Muscle layer of colon (tissue), 2 donors: ENCODE measurements at regions not wholly inside any gene's neighbourhood (a gene's known extent, or its start where the extent isn't known, plus 50 kb on each side); places are given as distances from the start of the nearest gene placed in this dataset.

Experiments
- H3K27ac ChIP-seq: one replicate; pipeline ENCODE4 v1.7.0; 2013; ENCODE audit warnings: low read depth, mild to moderate bottlenecking, low read length, moderate library complexity
- H3K27me3 ChIP-seq, 2 donors: one replicate each; pipeline ENCODE4 v1.7.0; 2013; ENCODE audit warnings: low read length in 2 of 2, mild to moderate bottlenecking in 2 of 2; ENCODE audit not compliant: insufficient read depth in 2 of 2, control insufficient read depth in 1 of 2
- H3K36me3 ChIP-seq: one replicate; pipeline ENCODE4 v1.7.0; 2013; ENCODE audit warnings: mild to moderate bottlenecking, low read length; ENCODE audit not compliant: insufficient read depth
- H3K4me1 ChIP-seq: one replicate; pipeline ENCODE4 v1.7.0; 2013; ENCODE audit warnings: mild to moderate bottlenecking, low read length; ENCODE audit not compliant: insufficient read depth
- H3K4me3 ChIP-seq, 2 donors: one replicate each; pipeline ENCODE4 v1.7.0; 2013; ENCODE audit warnings: low read length in 2 of 2, low read depth in 1 of 2, mild to moderate bottlenecking in 1 of 2, moderate library complexity in 1 of 2
- H3K9ac ChIP-seq: one replicate; pipeline ENCODE4 v1.7.0; 2013; ENCODE audit warnings: low read length
- H3K9me3 ChIP-seq: one replicate; pipeline ENCODE4 v1.7.0; 2013; ENCODE audit warnings: mild to moderate bottlenecking, low read length
- donor health status: abdominal sarcoma.
- donor health status: Adenocarcinoma of cecum.

- H3K9ac ChIP-seq: no peak overlapping the region
- no peak overlapping the region for H3K4me3 ChIP-seq
- peaks cover 5% of the 10 kb centered on the region for H3K4me1 ChIP-seq
- H3K27ac ChIP-seq: no peak overlapping the region
- H3K36me3 ChIP-seq: no peaks in the 10 kb centered on the region
- H3K27me3 ChIP-seq: no peaks in the 10 kb centered on the region
- no peaks in the 10 kb centered on the region for H3K9me3 ChIP-seq
Measured at GRCh38 chr7:81210137-81211064, 291.6 kb upstream of the SEMA3C start.

DNA sequence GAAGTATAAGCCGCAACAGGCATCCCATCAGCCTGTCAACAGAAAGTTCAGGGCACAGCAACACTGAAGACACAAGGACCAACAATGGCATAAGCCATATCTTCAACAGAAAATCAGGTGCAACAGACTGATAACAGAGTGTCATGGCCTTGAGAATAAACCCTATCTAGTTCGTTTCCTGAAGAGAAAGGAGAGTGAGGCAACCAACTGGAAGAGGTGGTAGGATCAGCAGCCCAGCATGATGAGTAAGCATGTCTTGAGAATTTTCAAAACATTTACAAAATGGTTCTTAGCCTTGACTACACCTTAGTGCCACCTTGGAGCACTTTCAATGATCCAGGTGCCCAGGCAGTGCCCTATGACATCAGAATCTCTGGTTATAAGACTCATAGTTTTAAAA is 290.2 kb upstream of the SEMA3C start:
- H3K9me3 ChIP-seq: no peaks in the 10 kb centered on the region
- no peaks in the 10 kb centered on the region for H3K27me3 ChIP-seq
- no peak overlapping the region for H3K4me3 ChIP-seq
- no peaks in the 10 kb centered on the region for H3K36me3 ChIP-seq
- no peak overlapping the region for H3K9ac ChIP-seq
- H3K27ac ChIP-seq: no peak overlapping the region
- H3K4me1 ChIP-seq: peaks cover 5% of the 10 kb centered on the region

GRCh38 chr7:81207801-81208200 is 288.9 kb upstream of the SEMA3C start:
- Histone ChIP-seq H3K9me3 (no peaks in the 10 kb centered on the region), H3K4me1 (peaks cover 5% of the 10 kb centered on the region), H3K36me3 (no peaks in the 10 kb centered on the region), H3K27me3 (no peaks in the 10 kb centered on the region), H3K4me3 (no peak overlapping the region), H3K9ac (no peak overlapping the region), H3K27ac (no peak overlapping the region)

DNA sequence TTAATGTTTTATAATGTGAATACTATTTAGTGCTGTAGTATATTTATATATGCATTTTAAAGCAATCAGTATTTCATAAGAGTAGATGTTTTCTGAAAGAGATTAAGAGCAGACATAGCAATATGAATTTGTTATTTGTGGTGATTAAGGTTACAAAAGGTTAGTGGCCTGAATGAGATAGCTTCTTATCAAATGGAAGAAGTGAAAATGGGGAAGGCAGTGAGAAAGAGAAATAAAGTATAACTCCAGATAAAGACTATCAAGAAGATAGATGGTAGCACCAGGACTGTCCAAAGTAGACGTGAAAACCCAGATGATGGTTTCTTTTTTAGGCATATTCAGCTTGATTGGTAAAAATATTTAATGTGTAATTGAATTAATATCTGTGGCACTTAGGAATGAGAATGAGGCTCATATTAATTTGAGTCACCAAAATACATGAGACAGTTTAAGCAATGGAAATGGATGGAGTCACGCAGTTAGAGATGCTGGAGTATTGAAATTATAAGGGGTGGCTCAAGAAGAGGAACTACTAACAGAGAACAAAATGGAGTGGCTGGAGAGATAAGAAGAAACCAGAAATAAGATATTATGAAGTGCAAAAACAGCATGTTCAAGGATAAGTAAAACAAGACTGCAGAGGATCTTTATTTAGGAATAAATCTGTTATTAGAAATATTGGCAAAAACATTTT is 288.0 kb upstream of the SEMA3C start:
- peaks cover 5% of the 10 kb centered on the region for H3K4me1 ChIP-seq
- no peaks in the 10 kb centered on the region for H3K9me3 ChIP-seq
- H3K9ac ChIP-seq: no peak overlapping the region
- H3K36me3 ChIP-seq: no peaks in the 10 kb centered on the region
- no peak overlapping the region for H3K4me3 ChIP-seq
- no peak overlapping the region for H3K27ac ChIP-seq
- H3K27me3 ChIP-seq: no peaks in the 10 kb centered on the region

DNA sequence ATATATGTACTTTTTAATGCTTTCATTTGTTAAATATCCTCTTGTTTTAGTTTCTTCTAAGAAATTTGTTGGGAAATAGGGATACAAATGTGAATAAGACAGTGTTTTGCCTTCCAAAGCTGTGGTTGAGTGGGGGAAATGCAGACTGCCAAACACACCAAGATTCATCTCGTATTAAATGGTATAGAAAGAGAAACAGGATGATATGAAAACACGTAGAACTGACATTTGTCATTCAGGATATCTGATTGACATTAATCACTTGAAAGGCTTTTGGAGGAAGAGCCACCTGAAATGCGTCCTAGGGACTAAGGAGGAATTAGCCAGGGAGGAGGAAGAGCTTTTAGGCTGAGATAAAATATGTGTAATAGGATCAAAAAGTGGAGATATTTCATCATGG is 287.4 kb upstream of the SEMA3C start:
- Histone ChIP-seq H3K27ac (no peak overlapping the region), H3K9ac (no peak overlapping the region), H3K9me3 (no peaks in the 10 kb centered on the region), H3K27me3 (no peaks in the 10 kb centered on the region), H3K4me3 (no peak overlapping the region), H3K4me1 (peaks cover 5% of the 10 kb centered on the region), H3K36me3 (no peaks in the 10 kb centered on the region)

DNA sequence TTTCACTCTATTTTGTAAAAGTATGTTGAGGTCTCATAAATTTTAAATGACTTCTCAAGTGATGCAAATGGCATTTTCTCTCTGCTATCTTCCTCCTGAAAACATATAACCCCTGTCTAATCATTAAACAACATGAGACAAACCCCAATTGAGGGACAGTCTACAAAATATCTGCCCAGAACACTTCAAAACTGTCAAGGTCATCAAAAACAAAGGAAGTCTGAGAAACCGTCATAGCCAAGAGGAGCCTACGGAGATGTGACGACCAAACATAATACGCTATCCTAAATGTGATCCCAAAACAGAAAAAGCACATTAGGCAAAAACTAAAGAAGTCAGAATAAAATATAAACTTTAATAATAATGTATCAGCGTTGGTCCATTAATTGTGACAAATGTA is 282.3 kb upstream of the SEMA3C start:
- Histone ChIP-seq H3K9ac (no peak overlapping the region), H3K9me3 (no peaks in the 10 kb centered on the region), H3K4me1 (no peaks in the 10 kb centered on the region), H3K4me3 (no peak overlapping the region), H3K27ac (no peak overlapping the region), H3K27me3 (no peaks in the 10 kb centered on the region), H3K36me3 (no peaks in the 10 kb centered on the region)

DNA sequence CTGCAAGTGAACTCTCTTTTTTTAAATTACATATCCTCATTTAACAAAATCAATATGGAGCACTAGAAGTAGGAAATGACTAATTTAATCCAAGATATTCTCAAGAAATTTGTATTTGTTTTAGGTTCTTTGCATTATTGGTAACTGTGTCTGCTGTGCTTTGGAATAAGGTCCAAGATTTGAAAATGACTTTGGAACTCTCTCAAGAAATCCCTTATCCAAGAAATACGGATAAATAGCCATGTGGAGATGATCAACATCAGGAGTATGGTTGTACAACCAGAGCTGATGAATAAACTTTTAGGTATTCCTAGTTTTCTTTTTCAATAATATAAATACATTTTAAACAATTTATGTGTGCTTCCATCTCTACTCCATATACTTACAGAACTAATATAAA is 279.9 kb upstream of the SEMA3C start:
- H3K9me3 ChIP-seq: no peaks in the 10 kb centered on the region
- H3K4me1 ChIP-seq: no peaks in the 10 kb centered on the region

DNA sequence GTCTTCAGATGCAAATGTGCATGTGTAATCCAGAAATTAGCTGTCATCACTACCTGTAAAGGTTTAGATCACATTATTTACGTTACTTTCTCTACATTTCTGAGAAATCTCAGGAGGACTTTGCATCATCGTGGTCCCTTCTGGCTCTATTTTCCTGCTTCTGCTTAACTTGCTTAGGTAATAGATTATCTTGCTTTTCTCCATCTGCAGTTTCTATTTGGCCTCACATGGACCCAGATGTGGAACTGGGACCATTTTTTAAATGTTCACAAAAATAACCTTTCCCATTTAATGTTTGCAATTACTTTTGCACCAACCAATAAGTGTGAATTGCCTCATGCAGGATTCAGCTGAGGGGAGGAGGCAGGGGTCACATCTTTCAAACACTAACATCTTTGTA is 278.4 kb upstream of the SEMA3C start:
- Histone ChIP-seq H3K9ac (no peak overlapping the region), H3K27ac (no peak overlapping the region), H3K27me3 (no peaks in the 10 kb centered on the region), H3K4me3 (no peak overlapping the region), H3K4me1 (no peaks in the 10 kb centered on the region), H3K9me3 (no peaks in the 10 kb centered on the region), H3K36me3 (no peaks in the 10 kb centered on the region)

More for the DNA sequence above, 279.9 kb upstream of the SEMA3C start:
- H3K4me3 ChIP-seq: no peak overlapping the region
- no peaks in the 10 kb centered on the region for H3K36me3 ChIP-seq
- no peak overlapping the region for H3K27ac ChIP-seq
- no peak overlapping the region for H3K9ac ChIP-seq
- no peaks in the 10 kb centered on the region for H3K27me3 ChIP-seq

DNA sequence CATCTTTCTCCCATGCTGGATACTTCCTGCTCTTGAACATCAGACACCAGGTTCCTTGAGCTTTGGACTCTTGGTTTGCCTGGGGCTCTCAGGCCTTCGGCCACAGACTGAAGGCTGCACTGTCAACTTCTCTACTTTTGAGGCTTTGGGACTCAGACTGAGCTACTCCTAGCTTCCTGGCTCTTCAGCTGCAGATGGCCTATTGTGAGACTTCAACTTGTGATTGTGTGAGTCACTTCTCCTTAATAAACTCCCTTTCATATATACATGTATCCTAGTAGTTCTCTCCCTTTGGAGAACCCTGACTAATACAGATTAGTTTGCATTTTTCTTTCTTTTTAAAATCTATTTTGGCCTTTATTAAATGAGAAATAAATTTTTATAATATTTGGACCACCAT is 276.2 kb upstream of the SEMA3C start:
- Histone ChIP-seq H3K9ac (no peak overlapping the region), H3K36me3 (no peaks in the 10 kb centered on the region), H3K4me1 (no peaks in the 10 kb centered on the region), H3K27ac (no peak overlapping the region), H3K9me3 (no peaks in the 10 kb centered on the region), H3K27me3 (no peaks in the 10 kb centered on the region), H3K4me3 (no peak overlapping the region)

- Histone ChIP-seq H3K27ac (no peak overlapping the region), H3K27me3 (no peaks in the 10 kb centered on the region), H3K4me1 (no peaks in the 10 kb centered on the region), H3K9ac (no peak overlapping the region), H3K9me3 (no peaks in the 10 kb centered on the region), H3K4me3 (no peak overlapping the region), H3K36me3 (no peaks in the 10 kb centered on the region)
Measured at GRCh38 chr7:81190997-81191768, 272.3 kb upstream of the SEMA3C start.

DNA sequence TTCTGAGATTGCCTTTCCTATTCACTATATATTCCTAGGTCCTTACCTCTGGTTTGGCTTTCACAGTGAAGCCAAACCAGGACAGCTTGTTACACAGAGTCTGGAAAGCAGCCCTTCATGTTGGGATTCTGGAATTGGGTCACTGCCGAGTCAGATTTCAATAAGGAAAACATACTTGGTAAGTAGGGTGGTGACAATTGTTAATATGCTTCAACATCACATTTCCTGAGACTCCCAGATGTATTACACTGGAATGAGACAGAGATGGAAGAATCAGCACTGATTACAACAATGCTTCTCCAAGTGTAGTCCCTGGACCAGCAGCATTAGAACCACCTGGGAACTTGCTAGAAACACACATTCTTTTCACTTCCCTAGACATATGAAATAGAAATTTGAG is 268.9 kb upstream of the SEMA3C start:
- Histone ChIP-seq H3K27ac (no peak overlapping the region), H3K4me1 (no peaks in the 10 kb centered on the region), H3K36me3 (no peaks in the 10 kb centered on the region), H3K27me3 (no peaks in the 10 kb centered on the region), H3K4me3 (no peak overlapping the region), H3K9ac (no peak overlapping the region), H3K9me3 (no peaks in the 10 kb centered on the region)
